Small intestine (tissue), 7 donors: ENCODE measurements at regions not wholly inside any gene's neighbourhood (a gene's known extent, or its start where the extent isn't known, plus 50 kb on each side); places are given as distances from the start of the nearest gene placed in this dataset.
A peak's percentile ranks its signal among the peaks of the same experiment; 100 is the strongest.

Experiments
- DNase-seq, 2 donors: peaks; one replicate each; pipeline versions ENCODE4 v3.0.0 to v3.0.0-alpha.2; 2013
- FAIRE-seq: peaks from 2 replicates; lab custom pipeline; 2012; peaks lifted over from hg19 to GRCh38; lab: Jason Lieb, UNC
- H3K27ac ChIP-seq, 3 donors: one replicate each; pipeline ENCODE4 v1.5.1; 2013; ENCODE audit warnings: low read length in 2 of 3, mild to moderate bottlenecking in 2 of 3, control low read depth in 1 of 3, inconsistent platforms in 1 of 3, low read depth in 1 of 3, moderate library complexity in 1 of 3
- H3K27me3 ChIP-seq, 3 donors: one replicate each; pipeline ENCODE4 v1.6.1; 2013; ENCODE audit warnings: low read length in 3 of 3, inconsistent platforms in 1 of 3; ENCODE audit not compliant: control insufficient read depth in 3 of 3, insufficient read depth in 3 of 3
- H3K36me3 ChIP-seq, 3 donors: one replicate each; pipeline ENCODE4 v1.6.1; 2013; ENCODE audit warnings: low read length in 3 of 3, inconsistent platforms in 1 of 3, low read depth in 1 of 3, mild to moderate bottlenecking in 1 of 3, moderate library complexity in 1 of 3; ENCODE audit not compliant: control insufficient read depth in 3 of 3, insufficient read depth in 2 of 3
- H3K4me1 ChIP-seq, 3 donors: one replicate each; pipeline ENCODE4 v1.6.1; 2013; ENCODE audit warnings: low read length in 2 of 3, inconsistent platforms in 1 of 3, low read depth in 1 of 3, mild to moderate bottlenecking in 1 of 3, moderate library complexity in 1 of 3; ENCODE audit not compliant: control insufficient read depth in 3 of 3, insufficient read depth in 2 of 3
- H3K4me3 ChIP-seq, 3 donors: one replicate each; pipeline ENCODE4 v1.5.1; 2013; ENCODE audit warnings: low read length in 3 of 3, control low read depth in 1 of 3, inconsistent platforms in 1 of 3, low read depth in 1 of 3, mild to moderate bottlenecking in 1 of 3, moderate library complexity in 1 of 3
- H3K9me3 ChIP-seq, 2 donors: one replicate each; pipeline ENCODE4 v1.6.1; 2013; ENCODE audit warnings: low read depth in 1 of 2, low read length in 1 of 2; ENCODE audit not compliant: control insufficient read depth in 2 of 2, insufficient read depth in 1 of 2
- WGBS, 3 donors: extraction: QIAGEN DNeasy Blood & Tissue Kit; methylation state at CpG; one replicate each; pipeline ENCODE4 v1.1.7; 2013; 5-methylcytosine and 5-hydroxymethylcytosine counted together
- donor health status: healthy with polysubstance abuse.
- donor health status: control.
- donor health status: control.
- donor health status: Bipolar disorder and iron deficiency.
- donor health status: healthy.

DNA sequence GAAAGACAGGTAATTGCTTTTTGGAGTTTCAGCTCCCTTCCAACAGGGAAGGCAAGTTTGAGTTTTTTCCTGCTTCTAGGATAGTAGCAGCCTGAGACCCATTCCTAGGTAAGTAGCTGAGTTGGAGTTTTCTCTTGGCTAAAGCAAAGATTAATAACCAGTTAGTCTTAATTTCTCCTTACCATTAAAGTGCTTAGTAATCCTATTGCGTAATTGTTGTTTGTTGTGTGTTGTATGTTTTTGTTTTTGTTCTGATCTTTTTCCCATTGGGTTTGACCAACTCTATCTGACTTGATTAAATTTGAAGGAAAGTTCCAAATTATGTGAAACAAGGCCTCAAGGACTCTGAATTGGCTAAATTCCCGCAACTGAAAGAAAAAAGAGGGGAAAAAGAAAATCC lies 83.5 kb downstream of the TBX22 start:
- no peak overlapping the region for H3K27ac ChIP-seq
- no peak overlapping the region for H3K4me3 ChIP-seq
- no peak for DNase-seq
- H3K36me3 ChIP-seq = no peaks in the 10 kb centered on the region
- 76 to 91% (median 87%) methylated on average over 2 of the region's 2 CpGs for WGBS, 3 donors
- H3K4me1 ChIP-seq = no peaks in the 10 kb centered on the region
- no peak for FAIRE-seq
- H3K27me3 ChIP-seq = no peaks in the 10 kb centered on the region
- no peaks in the 10 kb centered on the region for H3K9me3 ChIP-seq

DNA sequence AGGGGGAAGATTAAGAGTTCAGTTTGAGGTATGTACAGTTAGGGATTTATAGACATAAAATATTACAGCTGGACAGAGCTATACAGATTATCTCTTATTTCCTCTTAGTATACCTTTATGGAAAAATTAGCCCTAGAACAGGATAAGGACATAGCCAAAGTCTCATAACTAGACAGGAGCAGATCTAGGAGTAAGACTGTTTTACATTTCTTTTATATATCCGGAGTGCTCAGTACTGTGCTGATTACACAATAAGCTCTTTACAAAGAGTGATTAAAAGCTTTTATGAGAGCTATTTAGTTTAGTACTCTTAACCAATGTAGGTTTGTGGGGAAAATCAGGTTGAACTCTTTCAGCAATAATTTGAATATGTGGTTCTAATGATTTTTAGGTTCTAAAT lies 105.8 kb downstream of the TBX22 start:
- Histone ChIP-seq H3K27me3 (no peaks in the 10 kb centered on the region), H3K9me3 (no peaks in the 10 kb centered on the region), H3K27ac (no peak overlapping the region), H3K4me1 (no peaks in the 10 kb centered on the region), H3K36me3 (no peaks in the 10 kb centered on the region), H3K4me3 (no peak overlapping the region)
- no peak for FAIRE-seq
- no peak for DNase-seq
- WGBS, 3 donors = 31 to 77% (median 59%) methylated on average over 1 of the region's 1 CpG

DNA sequence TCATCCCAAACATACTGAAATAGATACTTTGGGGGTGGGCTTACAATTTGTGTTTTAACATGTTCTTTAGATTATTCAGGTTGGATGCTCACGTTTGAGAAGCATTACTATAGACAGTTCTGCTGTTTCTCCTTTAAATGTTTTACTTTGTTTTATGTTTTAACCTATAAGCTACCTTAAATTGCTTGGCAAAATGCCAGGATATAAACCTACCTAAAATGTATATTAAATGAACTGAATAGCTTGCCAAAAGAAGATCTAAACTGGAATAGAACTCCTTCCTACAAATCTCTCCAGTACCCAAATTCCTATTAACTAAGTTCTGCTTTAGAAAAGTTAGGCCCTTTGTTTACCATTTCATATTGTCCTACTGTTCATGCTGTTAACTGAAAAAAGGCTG lies 124.4 kb downstream of the TBX22 start:
- Histone ChIP-seq H3K27ac (no peak overlapping the region), H3K9me3 (peaks cover 0 to 1% of the 10 kb centered on the region in 2 donors), H3K4me3 (no peak overlapping the region), H3K36me3 (no peaks in the 10 kb centered on the region), H3K4me1 (no peaks in the 10 kb centered on the region), H3K27me3 (no peaks in the 10 kb centered on the region)
- FAIRE-seq (no peak), DNase-seq (no peak)
- WGBS, 3 donors = 28 to 82% (median 57%) methylated on average over 1 of the region's 1 CpG

DNA sequence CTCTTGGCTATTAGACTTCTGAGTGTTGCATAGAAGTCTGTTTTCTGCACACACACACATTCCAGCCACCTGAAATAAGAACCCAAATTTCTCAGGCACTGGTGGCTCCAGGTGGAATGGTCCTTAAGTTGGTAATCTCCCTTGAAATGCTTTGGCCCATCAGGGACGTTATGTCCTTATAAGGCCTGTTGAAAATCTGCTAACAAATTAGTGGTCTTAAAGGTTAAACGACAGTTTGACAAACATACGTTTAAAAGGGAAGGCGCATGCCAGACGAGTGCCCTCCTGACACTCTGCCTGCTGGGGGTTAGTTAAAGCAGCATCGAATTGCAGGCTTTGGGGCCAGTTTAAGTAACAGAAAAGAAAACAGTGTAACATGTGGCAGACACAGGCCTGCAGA lies 125.0 kb downstream of the TBX22 start:
- Histone ChIP-seq H3K27ac (no peak overlapping the region), H3K4me1 (no peaks in the 10 kb centered on the region), H3K4me3 (no peak overlapping the region), H3K9me3 (no peaks in the 10 kb centered on the region), H3K36me3 (no peaks in the 10 kb centered on the region), H3K27me3 (no peaks in the 10 kb centered on the region)
- DNase-seq (no peak), FAIRE-seq (no peak)
- WGBS, 3 donors = 35 to 44% (median 42%) methylated on average over 6 of the region's 6 CpGs

DNA sequence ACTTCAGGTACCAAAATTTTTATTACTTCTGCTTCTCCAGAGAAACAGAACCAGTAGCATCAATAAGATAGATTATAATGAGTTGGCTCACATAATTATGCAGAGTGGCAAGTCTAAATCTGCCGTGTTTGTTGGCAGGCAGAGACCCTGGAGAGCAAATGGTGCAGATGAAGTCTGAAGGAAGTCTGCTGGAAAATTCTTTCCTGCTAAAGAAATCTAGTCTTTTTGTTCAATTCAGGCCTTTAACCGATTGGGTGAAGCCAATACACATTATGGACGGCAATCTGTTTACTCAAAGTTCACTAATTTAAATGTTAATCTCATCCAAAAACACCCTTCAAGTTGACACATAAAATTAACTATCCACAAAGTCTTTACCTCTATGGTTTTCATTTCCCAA lies 156.0 kb downstream of the TBX22 start:
- Histone ChIP-seq H3K27ac (no peak overlapping the region), H3K36me3 (no peaks in the 10 kb centered on the region), H3K27me3 (no peaks in the 10 kb centered on the region), H3K4me1 (no peaks in the 10 kb centered on the region), H3K9me3 (peaks cover 0 to 3% of the 10 kb centered on the region in 2 donors), H3K4me3 (no peak overlapping the region)
- 52 to 76% (median 76%) methylated on average over 3 of the region's 3 CpGs for WGBS, 3 donors
- DNase-seq (no peak), FAIRE-seq (no peak)

DNA sequence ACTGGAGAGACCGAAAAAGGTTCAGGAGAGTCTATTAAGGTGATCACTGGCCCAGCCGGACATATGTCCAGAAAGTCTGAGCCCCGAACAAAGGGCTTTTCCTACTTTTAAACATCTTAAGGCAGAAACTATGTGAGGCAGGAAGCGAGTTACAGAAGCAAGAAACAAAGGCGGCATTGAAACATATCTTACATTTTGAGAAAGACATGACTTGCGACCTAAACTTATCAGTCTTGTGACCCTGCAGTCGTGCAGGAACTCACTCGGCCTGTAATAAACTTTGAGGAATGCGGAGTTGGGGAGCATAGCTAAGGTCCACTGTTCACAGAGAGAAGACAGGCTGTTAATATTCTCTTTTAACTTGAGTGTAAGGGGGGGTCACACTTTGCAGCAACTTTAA lies 158.7 kb downstream of the TBX22 start:
- peaks cover 0 to 3% of the 10 kb centered on the region in 2 donors for H3K9me3 ChIP-seq
- peak in 1 of 2 donors; percentile 0 for DNase-seq
- 63 to 66% (median 66%) methylated on average over 9 of the region's 9 CpGs for WGBS, 3 donors
- no peak for FAIRE-seq
- H3K27me3 ChIP-seq = no peaks in the 10 kb centered on the region
- H3K36me3 ChIP-seq = no peaks in the 10 kb centered on the region
- H3K4me1 ChIP-seq = no peaks in the 10 kb centered on the region
- no peak overlapping the region for H3K4me3 ChIP-seq
- H3K27ac ChIP-seq = no peak overlapping the region

DNA sequence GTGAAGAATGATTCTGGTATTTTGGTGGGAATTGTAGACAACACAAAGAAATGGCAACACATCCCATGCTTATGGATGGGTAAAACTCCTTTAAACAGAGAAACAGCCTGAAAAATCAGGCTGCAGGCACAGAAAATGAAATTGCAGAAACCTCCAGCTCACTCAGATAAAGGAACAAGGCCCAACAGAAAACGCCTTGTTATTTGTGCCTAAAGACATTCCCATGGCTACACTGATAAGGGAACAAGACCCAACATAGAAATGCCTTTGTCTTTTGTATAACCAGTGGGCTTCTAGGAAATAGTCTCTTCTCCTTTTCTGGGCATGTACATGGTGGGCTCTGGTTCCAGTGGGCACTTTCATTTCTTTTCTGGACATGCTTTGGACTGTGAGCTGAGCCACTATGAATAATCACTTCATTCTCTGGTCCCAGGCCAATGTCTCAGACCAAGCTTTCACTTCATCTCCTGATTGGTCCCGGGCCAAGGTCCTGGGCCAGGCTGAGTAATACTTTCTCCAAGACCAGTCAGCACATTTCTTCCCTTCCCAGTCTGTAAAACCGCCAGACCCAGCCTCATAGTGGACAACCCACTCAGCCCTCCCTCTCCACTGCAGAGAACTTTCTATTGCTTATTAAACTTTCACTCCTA lies 160.5 kb downstream of the TBX22 start:
- Histone ChIP-seq H3K4me3 (no peak overlapping the region), H3K27ac (no peak overlapping the region), H3K9me3 (peaks cover 0 to 3% of the 10 kb centered on the region in 2 donors), H3K27me3 (no peaks in the 10 kb centered on the region), H3K36me3 (no peaks in the 10 kb centered on the region), H3K4me1 (no peaks in the 10 kb centered on the region)
- FAIRE-seq (no peak), DNase-seq (no peak)
- 38 to 59% (median 49%) methylated on average over 3 of the region's 3 CpGs for WGBS, 3 donors

DNA sequence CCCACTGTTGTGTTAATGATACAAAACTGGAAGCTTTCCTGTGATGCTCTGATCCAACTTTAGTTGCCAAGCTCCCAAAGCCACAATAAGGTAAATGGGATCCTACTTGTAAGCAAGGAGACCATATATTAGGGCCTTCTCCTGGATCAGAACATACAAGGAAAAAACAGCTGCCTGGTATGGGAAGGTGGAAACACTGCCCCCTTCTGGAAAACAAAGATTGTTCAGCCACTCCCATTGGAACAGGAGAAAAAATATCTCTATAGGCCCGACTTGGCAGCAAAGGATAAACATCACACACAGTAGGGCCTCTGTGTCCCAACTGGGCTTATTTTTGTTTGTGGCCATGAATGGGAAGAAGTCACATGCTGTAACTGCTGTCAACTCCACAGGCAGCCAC lies 166.5 kb downstream of the TBX22 start:
- FAIRE-seq (no peak), DNase-seq (peak in 1 of 2 donors; percentile 1)
- Histone ChIP-seq H3K27me3 (no peaks in the 10 kb centered on the region), H3K9me3 (no peaks in the 10 kb centered on the region), H3K36me3 (no peaks in the 10 kb centered on the region), H3K27ac (no peak overlapping the region), H3K4me1 (no peaks in the 10 kb centered on the region), H3K4me3 (no peak overlapping the region)
- WGBS, 3 donors = 6 to 19% (median 9%) methylated on average over 1 of the region's 1 CpG

DNA sequence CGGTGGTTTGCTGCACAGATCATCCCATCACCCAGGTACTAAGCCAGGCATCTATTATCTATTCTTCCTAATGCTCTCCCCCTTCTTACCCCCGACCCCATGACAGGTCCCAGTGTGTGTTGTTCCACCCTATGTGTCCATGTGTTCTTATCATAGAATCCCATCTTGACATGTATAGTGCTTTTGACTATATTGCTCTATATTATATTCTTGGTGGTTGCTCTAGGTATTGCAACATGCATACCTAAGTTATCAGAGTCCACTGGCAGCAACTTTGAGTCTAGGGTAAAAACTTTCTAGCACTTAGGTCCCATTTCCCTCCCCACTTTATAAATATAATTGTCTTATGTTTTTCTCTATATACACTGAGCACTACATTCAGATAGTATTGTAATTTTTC lies 170.3 kb downstream of the TBX22 start:
- WGBS, 3 donors = 56 to 71% (median 62%) methylated on average over 2 of the region's 2 CpGs
- DNase-seq (no peak), FAIRE-seq (no peak)
- no peaks in the 10 kb centered on the region for H3K27me3 ChIP-seq
- H3K36me3 ChIP-seq = no peaks in the 10 kb centered on the region
- no peaks in the 10 kb centered on the region for H3K9me3 ChIP-seq
- no peak overlapping the region for H3K4me3 ChIP-seq
- no peaks in the 10 kb centered on the region for H3K4me1 ChIP-seq
- H3K27ac ChIP-seq = no peak overlapping the region
